ENCODE measurements at regions not wholly inside any gene's neighbourhood (a gene's known extent, or its start where the extent isn't known, plus 50 kb on each side); places are given as distances from the start of the nearest gene placed in this dataset.

GRCh38 chr4:186954956-186955355 is 231.3 kb upstream of the FAT1 start:
- POLR2A ChIA-PET: no interaction called here
- no peak overlapping the region for H3K4me3 Mint-ChIP-seq

DNA sequence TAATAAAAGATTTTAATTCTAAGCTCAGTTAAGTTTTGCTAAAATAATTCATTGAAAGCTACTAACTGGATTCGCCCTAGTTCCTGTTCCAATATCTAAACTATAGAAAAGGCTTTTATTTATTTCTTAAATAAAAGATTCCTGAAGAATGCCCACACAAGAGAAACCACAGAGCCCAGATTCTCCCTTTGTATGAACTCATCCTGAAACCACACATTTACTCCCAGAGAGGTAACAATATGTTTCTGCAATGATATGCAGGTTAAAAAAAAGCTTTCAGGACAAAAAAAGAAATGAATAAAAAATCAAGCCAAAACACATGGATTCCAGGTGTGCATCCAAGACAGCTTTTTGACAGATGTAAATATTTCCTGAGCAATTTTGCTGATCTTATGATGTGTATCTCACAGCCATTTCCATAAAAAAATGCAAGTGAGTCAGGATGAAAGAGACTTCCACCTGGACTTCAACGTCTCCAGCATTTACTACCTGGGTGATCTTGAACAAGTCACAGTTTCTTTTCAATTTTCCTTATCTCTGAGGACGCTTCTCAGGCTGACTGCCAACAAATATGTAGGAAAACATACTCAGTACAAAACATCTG is 234.4 kb upstream of the FAT1 start:
- no peaks in the 10 kb centered on the region for H3K36me3 Mint-ChIP-seq (ENCODE audit: low read depth)
- ATAC-seq (ENCODE audit: low read depth) (no peak), DNase-seq (no peak)
- H3K4me3 Mint-ChIP-seq: no peak overlapping the region
- H3K4me1 Mint-ChIP-seq: no peaks in the 10 kb centered on the region
- no peaks in the 10 kb centered on the region for H3K27me3 Mint-ChIP-seq
- ChIA-PET POLR2A (no interaction called here), CTCF (no interaction called here)
- H3K27ac Mint-ChIP-seq: no peak overlapping the region
- H3K9me3 Mint-ChIP-seq: no peaks in the 10 kb centered on the region
- TF ChIP-seq, protein P1, sequence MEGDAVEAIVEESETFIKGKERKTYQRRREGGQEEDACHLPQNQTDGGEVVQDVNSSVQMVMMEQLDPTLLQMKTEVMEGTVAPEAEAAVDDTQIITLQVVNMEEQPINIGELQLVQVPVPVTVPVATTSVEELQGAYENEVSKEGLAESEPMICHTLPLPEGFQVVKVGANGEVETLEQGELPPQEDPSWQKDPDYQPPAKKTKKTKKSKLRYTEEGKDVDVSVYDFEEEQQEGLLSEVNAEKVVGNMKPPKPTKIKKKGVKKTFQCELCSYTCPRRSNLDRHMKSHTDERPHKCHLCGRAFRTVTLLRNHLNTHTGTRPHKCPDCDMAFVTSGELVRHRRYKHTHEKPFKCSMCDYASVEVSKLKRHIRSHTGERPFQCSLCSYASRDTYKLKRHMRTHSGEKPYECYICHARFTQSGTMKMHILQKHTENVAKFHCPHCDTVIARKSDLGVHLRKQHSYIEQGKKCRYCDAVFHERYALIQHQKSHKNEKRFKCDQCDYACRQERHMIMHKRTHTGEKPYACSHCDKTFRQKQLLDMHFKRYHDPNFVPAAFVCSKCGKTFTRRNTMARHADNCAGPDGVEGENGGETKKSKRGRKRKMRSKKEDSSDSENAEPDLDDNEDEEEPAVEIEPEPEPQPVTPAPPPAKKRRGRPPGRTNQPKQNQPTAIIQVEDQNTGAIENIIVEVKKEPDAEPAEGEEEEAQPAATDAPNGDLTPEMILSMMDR (IDR thresholded peaks at IDR 0.05): no peak
- intact Hi-C loops (cut with micrococcal nuclease): no loop called here

More at GRCh38 chr4:186954956-186955355, 231.3 kb upstream of the FAT1 start:
- CTCF ChIA-PET: no interaction called here
- H3K4me1 Mint-ChIP-seq: no peaks in the 10 kb centered on the region
- no peak for ATAC-seq (ENCODE audit: low read depth)
- no peaks in the 10 kb centered on the region for H3K27me3 Mint-ChIP-seq
- no peak for DNase-seq
- H3K27ac Mint-ChIP-seq: no peak overlapping the region
- no peaks in the 10 kb centered on the region for H3K36me3 Mint-ChIP-seq (ENCODE audit: low read depth)
- intact Hi-C loops (cut with micrococcal nuclease): no loop called here
- TF ChIP-seq, protein P1 (IDR thresholded peaks at IDR 0.05): no peak
- no peaks in the 10 kb centered on the region for H3K9me3 Mint-ChIP-seq

GRCh38 chr4:186958726-186959350 is 235.2 kb upstream of the FAT1 start:
- POLR2A ChIA-PET: no interaction called here
- H3K27ac Mint-ChIP-seq: no peak overlapping the region
- H3K27me3 Mint-ChIP-seq: no peaks in the 10 kb centered on the region
- no peaks in the 10 kb centered on the region for H3K4me1 Mint-ChIP-seq
- H3K9me3 Mint-ChIP-seq: no peaks in the 10 kb centered on the region
- H3K36me3 Mint-ChIP-seq (ENCODE audit: low read depth): no peaks in the 10 kb centered on the region
- DNase-seq (no peak), ATAC-seq (ENCODE audit: low read depth) (no peak)
- CTCF ChIA-PET: no interaction called here
- TF ChIP-seq, protein P1 (IDR thresholded peaks at IDR 0.05): no peak
- no peak overlapping the region for H3K4me3 Mint-ChIP-seq
- intact Hi-C loops (cut with micrococcal nuclease): no loop called here

DNA sequence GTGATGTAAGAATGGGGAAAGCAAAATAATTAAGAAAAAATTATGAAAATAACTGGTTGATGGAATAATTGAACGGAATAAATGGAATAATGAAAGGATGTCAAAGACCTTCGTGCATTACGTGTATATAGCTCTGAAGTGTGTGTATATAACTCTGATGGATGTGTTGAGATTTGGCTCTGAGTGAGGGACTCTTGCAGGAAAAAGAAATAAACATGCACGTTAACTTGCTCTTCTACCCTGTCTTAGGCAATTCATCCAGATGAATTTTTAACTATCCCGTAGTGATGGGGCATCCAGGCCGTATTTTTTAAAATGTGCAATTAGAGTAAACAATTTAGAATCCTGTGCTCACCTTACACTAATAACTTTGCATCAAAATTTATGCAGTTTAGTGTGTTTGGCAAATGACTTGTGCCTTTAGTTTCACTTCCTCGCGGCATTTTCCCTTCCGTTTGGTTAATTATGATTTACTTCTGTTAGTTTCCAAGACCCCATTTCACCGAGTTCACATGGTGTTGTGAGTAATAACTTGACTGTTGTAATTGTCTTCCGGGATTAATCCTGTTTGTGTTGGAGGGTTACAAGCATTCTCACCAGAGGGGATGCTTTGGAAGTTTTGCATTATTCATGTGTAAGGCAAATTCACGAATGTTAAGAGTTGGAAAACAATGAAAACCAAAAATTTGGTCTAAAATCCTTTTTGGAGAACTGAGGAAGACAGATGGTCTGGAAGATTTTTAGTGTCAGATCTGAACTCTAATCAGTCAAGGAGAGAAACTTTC is 256.5 kb upstream of the FAT1 start:
- CTCF ChIA-PET: no interaction called here
- intact Hi-C loops (cut with micrococcal nuclease): no loop called here

GRCh38 chr4:186981161-186981560 is 257.5 kb upstream of the FAT1 start:
- Mint-ChIP-seq H3K4me1 (no peaks in the 10 kb centered on the region), H3K4me3 (no peak overlapping the region), H3K9me3 (no peaks in the 10 kb centered on the region), H3K27ac (no peak overlapping the region), H3K36me3 (ENCODE audit: low read depth) (no peaks in the 10 kb centered on the region), H3K27me3 (no peaks in the 10 kb centered on the region)
- no peak for ATAC-seq (ENCODE audit: low read depth)
- ChIA-PET POLR2A (no interaction called here), CTCF (no interaction called here)
- DNase-seq: no peak
- TF ChIP-seq, protein P1 (IDR thresholded peaks at IDR 0.05): no peak
- intact Hi-C loops (cut with micrococcal nuclease): no loop called here

More for the DNA sequence above, 256.5 kb upstream of the FAT1 start:
- TF ChIP-seq, protein P1 (IDR thresholded peaks at IDR 0.05): no peak
- Mint-ChIP-seq H3K27ac (no peak overlapping the region), H3K4me1 (no peaks in the 10 kb centered on the region), H3K9me3 (no peaks in the 10 kb centered on the region), H3K4me3 (no peak overlapping the region), H3K27me3 (no peaks in the 10 kb centered on the region), H3K36me3 (ENCODE audit: low read depth) (no peaks in the 10 kb centered on the region)
- POLR2A ChIA-PET: no interaction called here
- DNase-seq (no peak), ATAC-seq (ENCODE audit: low read depth) (no peak)
